ENCODE measurements at regions not wholly inside any gene's neighbourhood (a gene's known extent, or its start where the extent isn't known, plus 50 kb on each side); places are given as distances from the start of the nearest gene placed in this dataset.

GRCh38 chr2:163836167-163836566, 100.4 kb upstream of the FIGN start:
- DNase-seq: no peak
- TF ChIP-seq CTCF (IDR thresholded peaks at IDR 0.05): no peak
- H3K4me1 ChIP-seq: no peaks in the 10 kb centered on the region
- H3K27ac ChIP-seq: no peak overlapping the region
- no peaks in the 10 kb centered on the region for H3K9me3 ChIP-seq
- H3K4me3 ChIP-seq: no peak overlapping the region
- ATAC-seq: no peak
- intact Hi-C loops (cut with DNase I): no loop called here
- H3K36me3 ChIP-seq (ENCODE audit: insufficient read depth in 1 of 2, low read depth in 1 of 2): no peaks in the 10 kb centered on the region
- no peaks in the 10 kb centered on the region for H3K27me3 ChIP-seq (ENCODE audit: insufficient read depth in 3 of 3, low read length in 2 of 3)

GRCh38 chr2:163834841-163835240, 99.0 kb upstream of the FIGN start:
- no peak overlapping the region for H3K27ac ChIP-seq
- 88 to 94% (median 90%) methylated on average over 1 of the region's 1 CpG for WGBS, 3 donors
- ATAC-seq: no peak

GRCh38 chr2:163834221-163834620, 98.4 kb upstream of the FIGN start:
- ATAC-seq: no peak
- no peak for TF ChIP-seq CTCF (IDR thresholded peaks at IDR 0.05)
- H3K9me3 ChIP-seq: no peaks in the 10 kb centered on the region
- H3K36me3 ChIP-seq (ENCODE audit: insufficient read depth in 1 of 2, low read depth in 1 of 2): no peaks in the 10 kb centered on the region
- intact Hi-C loops (cut with DNase I): no loop called here
- H3K27me3 ChIP-seq (ENCODE audit: insufficient read depth in 3 of 3, low read length in 2 of 3): no peaks in the 10 kb centered on the region
- H3K4me1 ChIP-seq: no peaks in the 10 kb centered on the region
- no peak overlapping the region for H3K4me3 ChIP-seq
- no peak for DNase-seq
- H3K27ac ChIP-seq: no peak overlapping the region

More at GRCh38 chr2:163834841-163835240, 99.0 kb upstream of the FIGN start:
- no peak overlapping the region for H3K4me3 ChIP-seq
- no peaks in the 10 kb centered on the region for H3K36me3 ChIP-seq (ENCODE audit: insufficient read depth in 1 of 2, low read depth in 1 of 2)
- TF ChIP-seq CTCF (IDR thresholded peaks at IDR 0.05): no peak
- no peaks in the 10 kb centered on the region for H3K4me1 ChIP-seq
- intact Hi-C loops (cut with DNase I): no loop called here
- no peak for DNase-seq
- no peaks in the 10 kb centered on the region for H3K9me3 ChIP-seq
- no peaks in the 10 kb centered on the region for H3K27me3 ChIP-seq (ENCODE audit: insufficient read depth in 3 of 3, low read length in 2 of 3)

GRCh38 chr2:163828771-163829170, 93.0 kb upstream of the FIGN start:
- Histone ChIP-seq H3K4me3 (no peak overlapping the region), H3K27ac (no peak overlapping the region), H3K9me3 (no peaks in the 10 kb centered on the region), H3K27me3 (ENCODE audit: insufficient read depth in 3 of 3, low read length in 2 of 3) (no peaks in the 10 kb centered on the region), H3K36me3 (ENCODE audit: insufficient read depth in 1 of 2, low read depth in 1 of 2) (no peaks in the 10 kb centered on the region), H3K4me1 (no peaks in the 10 kb centered on the region)
- WGBS, 3 donors: 71 to 82% (median 75%) methylated on average over 3 of the region's 3 CpGs
- no peak for TF ChIP-seq CTCF (IDR thresholded peaks at IDR 0.05)
- DNase-seq (no peak), ATAC-seq (no peak)
- intact Hi-C loops (cut with DNase I): no loop called here

- H3K36me3 ChIP-seq (ENCODE audit: insufficient read depth in 1 of 2, low read depth in 1 of 2): no peaks in the 10 kb centered on the region
- no peak overlapping the region for H3K4me3 ChIP-seq
- TF ChIP-seq CTCF (IDR thresholded peaks at IDR 0.05): no peak
- H3K9me3 ChIP-seq: peaks cover 9% of the 10 kb centered on the region
- ATAC-seq (no peak), DNase-seq (no peak)
- no peaks in the 10 kb centered on the region for H3K27me3 ChIP-seq (ENCODE audit: insufficient read depth in 3 of 3, low read length in 2 of 3)
- intact Hi-C loops (cut with DNase I): no loop called here
- H3K27ac ChIP-seq: no peak overlapping the region
- no peaks in the 10 kb centered on the region for H3K4me1 ChIP-seq
These were observed 86.2 kb upstream of the FIGN start for GRCh38 chr2:163822033-163822432.

Measured in psoas muscle (tissue), 7 donors.